IMR-90 (cell line): ENCODE measurements at regions not wholly inside any gene's neighbourhood (a gene's known extent, or its start where the extent isn't known, plus 50 kb on each side); places are given as distances from the start of the nearest gene placed in this dataset.
"Not testable (repeated sequence)": the region's sequence is repeated elsewhere in the genome, so short reads cannot be mapped to it uniquely, and the experiment has no call there.

Source experiments
- ATAC-seq: fragments of 200-7000 bp; cut with Tn5 transposase; 2 replicates; pipeline ENCODE4 v1.9.1; 2020; ENCODE audit warnings: low read depth, mild to moderate bottlenecking, moderate library complexity
- BruUV-seq: library from RNA; stranded (reverse); fragments of 400-500 nt; replicated peaks from 2 replicates; lab custom pipeline; 2021; lab: Mats Ljungman, UMichigan
- CTCF ChIA-PET: fragments of 300-600 bp; formaldehyde crosslinking; extraction: SDS; loops from one replicate; lab custom pipeline; 2021; ENCODE audit warnings: antibody characterized with exemption; lab: Yijun Ruan, JAX
- POLR2A ChIA-PET: fragments of 300-600 bp; sonication (Branson Sonifier 250); formaldehyde crosslinking; loops from one replicate; lab custom pipeline; 2022; ENCODE audit warnings: antibody characterized with exemption; ENCODE audit not compliant: unreplicated experiment; lab: Charles Lee
- DNase-seq: peaks from one replicate; pipeline ENCODE4 v3.0.0; 2013
- H2AFZ ChIP-seq: replicated peaks from 2 replicates; pipeline ENCODE3; 2013; ENCODE audit warnings: low read length, mild to moderate bottlenecking; ENCODE audit not compliant: poor library complexity
- H2AK5ac ChIP-seq: 2 replicates; pipeline ENCODE4 v1.6.1; 2013; ENCODE audit warnings: low read depth, low read length, inconsistent platforms
- H2AK9ac ChIP-seq: replicated peaks from 2 replicates; pipeline ENCODE3; 2013; ENCODE audit warnings: mild to moderate bottlenecking, low read depth, low read length, moderate library complexity; ENCODE audit not compliant: poor library complexity
- H2BK120ac ChIP-seq: 2 replicates; pipeline ENCODE4 v1.6.1; 2013; ENCODE audit warnings: low read depth, low read length, inconsistent platforms
- H2BK15ac ChIP-seq: 3 replicates; pipeline ENCODE4 v1.6.1; 2013; ENCODE audit warnings: low read depth, low read length, inconsistent platforms
- H2BK20ac ChIP-seq: 2 replicates; pipeline ENCODE4 v1.6.1; 2013; ENCODE audit warnings: low read depth, mild to moderate bottlenecking, inconsistent platforms, low read length, moderate library complexity
- H2BK5ac ChIP-seq: 2 replicates; pipeline ENCODE4 v1.6.1; 2013; ENCODE audit warnings: mild to moderate bottlenecking, low read depth, low read length, inconsistent platforms; ENCODE audit not compliant: poor library complexity, severe bottlenecking
- H3K14ac ChIP-seq: replicated peaks from 2 replicates; pipeline ENCODE4 v1.6.1; 2013; ENCODE audit warnings: low read depth, low read length, inconsistent platforms
- H3K18ac ChIP-seq: 2 replicates; pipeline ENCODE4 v1.6.1; 2013; ENCODE audit warnings: low read depth, low read length, control low read depth
- H3K23ac ChIP-seq: 2 replicates; pipeline ENCODE4 v1.6.1; 2013; ENCODE audit warnings: low read depth, low read length, inconsistent platforms
- H3K27ac ChIP-seq: 2 replicates; pipeline ENCODE4 v1.5.1; 2013; ENCODE audit warnings: mild to moderate bottlenecking, control low read depth, low read length; ENCODE audit not compliant: insufficient read depth
- H3K27me3 ChIP-seq: 2 replicates; pipeline ENCODE4 v1.6.1; 2013; ENCODE audit warnings: low read length; ENCODE audit not compliant: control insufficient read depth, insufficient read depth
- H3K36me3 ChIP-seq: 2 replicates; pipeline ENCODE4 v1.6.1; 2013; ENCODE audit warnings: low read length, mixed read lengths; ENCODE audit not compliant: control insufficient read depth, insufficient read depth
- H3K4ac ChIP-seq: 2 replicates; pipeline ENCODE4 v1.6.1; 2013; ENCODE audit warnings: low read depth, low read length, inconsistent platforms
- H3K4me1 ChIP-seq: 2 replicates; pipeline ENCODE4 v1.6.1; 2013; ENCODE audit warnings: low read length, mixed read lengths; ENCODE audit not compliant: control insufficient read depth, insufficient read depth
- H3K4me2 ChIP-seq: 2 replicates; pipeline ENCODE4 v1.6.1; 2013; ENCODE audit warnings: low read depth, mild to moderate bottlenecking, control low read depth, low read length, moderate library complexity
- H3K4me3 ChIP-seq: 2 replicates; pipeline ENCODE4 v1.5.1; 2013; ENCODE audit warnings: low read depth, mild to moderate bottlenecking, control low read depth, low read length, moderate library complexity; ENCODE audit not compliant: insufficient read depth
- H3K56ac ChIP-seq: 2 replicates; pipeline ENCODE4 v1.6.1; 2013; ENCODE audit warnings: low read length, inconsistent platforms; ENCODE audit not compliant: insufficient read depth; ENCODE audit errors: extremely low read depth
- H3K79me1 ChIP-seq, 2 experiments: 2 replicates each; pipeline ENCODE4 v1.6.1; 2013; ENCODE audit warnings: low read length in 2 of 2, inconsistent platforms in 1 of 2, low read depth in 1 of 2
- H3K9ac ChIP-seq: 2 replicates; pipeline ENCODE4 v1.6.1; 2013; ENCODE audit warnings: low read depth, low read length, control low read depth
- H3K9me1 ChIP-seq: 2 replicates; pipeline ENCODE4 v1.6.1; 2013; ENCODE audit warnings: low read length, inconsistent platforms; ENCODE audit not compliant: insufficient read depth
- H3K9me3 ChIP-seq: 2 replicates; pipeline ENCODE4 v1.6.1; 2013; ENCODE audit warnings: low read length; ENCODE audit not compliant: control insufficient read depth, insufficient read depth
- H4K20me1 ChIP-seq: 2 replicates; pipeline ENCODE4 v1.6.1; 2013; ENCODE audit warnings: low read length, inconsistent platforms; ENCODE audit not compliant: insufficient read depth
- H4K5ac ChIP-seq: 2 replicates; pipeline ENCODE4 v1.6.1; 2013; ENCODE audit warnings: mild to moderate bottlenecking, low read depth, low read length, control low read depth
- H4K8ac ChIP-seq, 2 experiments: 2 replicates each; pipeline ENCODE4 v1.6.1; 2013; ENCODE audit warnings: low read depth in 2 of 2, low read length in 2 of 2, control low read depth in 1 of 2, inconsistent platforms in 1 of 2
- H4K91ac ChIP-seq: 2 replicates; pipeline ENCODE4 v1.6.1; 2013; ENCODE audit warnings: low read depth, low read length, inconsistent platforms; ENCODE audit not compliant: insufficient read depth
- CEBPB ChIP-seq: IDR thresholded peaks from 2 replicates; pipeline ENCODE4 v1.6.1; 2012; ENCODE audit warnings: low read depth, low read length, improper control_type of control experiment
- WGBS, 2 experiments: methylation state at CpG; one replicate each; pipeline versions ENCODE4 v1.1.5 to v1.1.7; 2013; ENCODE audit warnings: missing lambda C conversion rate in 2 of 2; ENCODE audit not compliant: insufficient read length in 1 of 2; ENCODE audit errors: extremely low coverage in 2 of 2; 5-methylcytosine and 5-hydroxymethylcytosine counted together
- dilution Hi-C: fragments of 300-500 bp; cut with HindIII; formaldehyde crosslinking; loops from one replicate; pipeline ENCODE4 v1.14.3; 2018; ENCODE audit warnings: low sequenced_read_pairs; ENCODE audit not compliant: unreplicated experiment
- in situ Hi-C: fragments of 300-500 bp; cut with MboI; formaldehyde crosslinking; loops from 3 replicates; pipeline ENCODE4 v1.14.3; 2019; ENCODE audit warnings: low sequenced_read_pairs, inconsistent platforms, mixed read lengths
- intact Hi-C: fragments of 100-400 bp; cut with micrococcal nuclease; formaldehyde crosslinking; loops from 2 replicates; pipeline ENCODE4 v1.10.0; 2022

DNA sequence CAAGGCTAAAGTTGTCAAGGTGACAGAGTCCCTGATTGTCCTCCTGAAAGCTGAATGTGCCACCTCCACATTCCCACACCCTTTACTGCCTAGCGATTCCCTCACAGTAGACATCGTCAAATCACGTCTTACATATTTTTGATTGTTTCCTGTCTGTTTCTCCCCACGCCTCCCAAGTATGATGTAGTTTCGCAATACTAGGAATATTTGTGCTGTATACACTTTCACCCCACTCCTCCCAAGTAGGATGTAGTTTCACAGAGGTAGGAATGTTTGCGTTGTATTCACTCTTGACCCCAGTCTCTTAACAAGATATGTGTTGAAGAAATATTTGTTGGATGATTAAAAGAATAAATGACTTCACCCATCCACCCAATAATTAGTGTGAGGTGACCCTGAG, 524.1 kb downstream of the PRIM2 start:
- TF ChIP-seq CEBPB = peak; percentile 65
- H3K23ac ChIP-seq, BruUV-seq, H3K27me3 ChIP-seq, H3K4me2 ChIP-seq, H2BK15ac ChIP-seq, ATAC-seq, H3K27ac ChIP-seq, H2AK5ac ChIP-seq, H2AK9ac ChIP-seq, intact Hi-C loops, H4K8ac ChIP-seq, H3K56ac ChIP-seq, H3K4me3 ChIP-seq, DNase-seq, H2BK20ac ChIP-seq, H3K9me3 ChIP-seq, in situ Hi-C loops, H3K4me1 ChIP-seq, H3K79me1 ChIP-seq, H2BK120ac ChIP-seq, CTCF ChIA-PET, H3K36me3 ChIP-seq, H3K14ac ChIP-seq, H4K5ac ChIP-seq, POLR2A ChIA-PET, H2AFZ ChIP-seq, H4K91ac ChIP-seq, H4K20me1 ChIP-seq, H3K9ac ChIP-seq, H2BK5ac ChIP-seq, H3K18ac ChIP-seq, H3K4ac ChIP-seq, H3K9me1 ChIP-seq, dilution Hi-C loops: not testable (repeated sequence)
- no CpG with 5 or more reads among the region's 6 CpGs for WGBS, 2 experiments

DNA sequence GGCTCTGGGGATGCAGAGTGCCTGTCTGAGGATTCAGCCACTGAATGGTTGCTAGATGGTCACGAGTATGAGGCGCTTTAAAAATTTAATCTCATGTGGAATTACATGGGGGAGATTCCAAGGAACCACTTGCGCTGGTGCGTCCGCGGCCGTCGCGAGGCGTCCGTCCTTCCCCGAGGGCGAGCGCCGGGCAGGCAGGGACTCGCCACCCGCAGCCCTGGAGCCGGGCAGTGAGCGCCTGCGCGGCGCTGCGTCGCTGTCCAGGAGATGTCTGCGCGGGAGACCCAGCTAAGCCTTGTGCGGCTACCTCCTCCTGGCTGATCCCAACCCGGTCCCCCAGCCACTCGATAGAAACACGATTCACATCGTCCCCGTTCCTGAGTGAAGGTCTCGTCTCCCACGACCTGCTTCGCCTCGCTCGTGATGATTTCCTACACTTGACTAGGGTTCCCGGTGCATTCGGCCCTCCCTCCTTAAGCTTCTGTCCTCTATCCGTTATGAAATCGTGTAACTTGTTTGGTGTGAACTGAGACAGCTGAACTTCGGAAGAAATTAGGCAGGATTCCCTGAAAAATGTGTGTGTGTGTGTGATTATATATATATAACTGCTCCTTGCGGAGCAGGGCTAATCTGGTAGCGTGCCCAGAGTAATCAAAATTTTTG, 536.4 kb downstream of the PRIM2 start:
- H2BK5ac ChIP-seq, dilution Hi-C loops, H4K5ac ChIP-seq, H4K8ac ChIP-seq, H3K9me1 ChIP-seq, H3K27ac ChIP-seq, H2BK15ac ChIP-seq, H3K18ac ChIP-seq, CTCF ChIA-PET, H3K4me1 ChIP-seq, BruUV-seq, intact Hi-C loops, H3K4me3 ChIP-seq, H3K4ac ChIP-seq, H2AK5ac ChIP-seq, H3K27me3 ChIP-seq, H3K23ac ChIP-seq, H3K36me3 ChIP-seq, in situ Hi-C loops, H2BK120ac ChIP-seq, DNase-seq, H3K79me1 ChIP-seq, H3K56ac ChIP-seq, H3K14ac ChIP-seq, H2AFZ ChIP-seq, POLR2A ChIA-PET, H2AK9ac ChIP-seq, H3K9me3 ChIP-seq, H4K20me1 ChIP-seq, H3K4me2 ChIP-seq, H3K9ac ChIP-seq, H2BK20ac ChIP-seq, H4K91ac ChIP-seq: not testable (repeated sequence)
- 0% methylated on average over 3 of the region's 44 CpGs; no CpG with 5 or more reads in 1 of the 2 experiments for WGBS, 2 experiments
- peak; percentile 85 for ATAC-seq
